ENCODE measurements at regions not wholly inside any gene's neighbourhood (a gene's known extent, or its start where the extent isn't known, plus 50 kb on each side); places are given as distances from the start of the nearest gene placed in this dataset.
"Not testable (repeated sequence)": the region's sequence is repeated elsewhere in the genome, so short reads cannot be mapped to it uniquely, and the experiment has no call there.

DNA sequence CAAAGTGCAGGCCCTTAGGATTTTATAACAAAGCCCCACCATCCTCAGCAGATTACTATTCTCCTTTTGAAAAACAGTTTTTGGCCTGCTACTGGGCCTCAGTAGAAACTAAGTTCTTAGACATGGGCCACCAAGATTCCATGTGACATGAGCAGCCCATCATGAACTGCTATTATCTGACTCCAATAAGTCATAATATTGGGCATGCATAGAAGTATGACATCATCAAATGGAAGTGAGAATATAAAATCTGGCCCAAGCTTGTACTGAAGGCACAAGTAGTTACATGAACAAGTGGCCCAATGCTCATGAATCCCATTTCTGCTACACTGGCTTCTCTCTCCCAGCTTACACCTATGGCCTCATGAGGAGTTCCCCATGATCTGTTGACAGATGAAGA is 404.8 kb downstream of the EPHA5 start:
- no peak for DNase-seq (ENCODE audit: low read depth in 4 of 4, low spot score in 1 of 4)

- no peak for DNase-seq (ENCODE audit: low read depth in 4 of 4, low spot score in 1 of 4)
Observed at GRCh38 chr4:65259296-65259695, 411.0 kb downstream of the EPHA5 start.

- no peak for DNase-seq (ENCODE audit: low read depth in 4 of 4, low spot score in 1 of 4)
Observed at GRCh38 chr4:65250916-65251315, 419.4 kb downstream of the EPHA5 start.

DNA sequence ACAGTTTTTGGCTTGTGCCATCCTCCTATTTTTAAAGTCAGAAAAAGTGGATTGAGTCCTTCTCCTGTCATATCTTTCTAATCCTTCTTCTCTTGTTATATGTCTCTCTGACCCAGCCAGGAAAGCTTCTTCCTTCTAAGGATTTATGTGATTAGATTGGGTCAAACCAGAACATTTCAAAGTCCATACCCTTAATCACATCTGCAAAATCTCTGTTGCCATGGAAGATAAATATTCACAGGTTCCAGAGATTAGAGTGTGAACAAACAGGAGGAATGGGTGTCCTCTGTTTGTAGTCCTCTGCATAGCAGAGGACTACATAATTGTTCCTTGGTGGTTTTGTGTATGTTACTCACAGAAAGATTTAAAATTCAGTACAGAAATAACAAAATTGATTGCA is 421.2 kb downstream of the EPHA5 start:
- DNase-seq (ENCODE audit: low read depth in 4 of 4, low spot score in 1 of 4) = no peak

DNA sequence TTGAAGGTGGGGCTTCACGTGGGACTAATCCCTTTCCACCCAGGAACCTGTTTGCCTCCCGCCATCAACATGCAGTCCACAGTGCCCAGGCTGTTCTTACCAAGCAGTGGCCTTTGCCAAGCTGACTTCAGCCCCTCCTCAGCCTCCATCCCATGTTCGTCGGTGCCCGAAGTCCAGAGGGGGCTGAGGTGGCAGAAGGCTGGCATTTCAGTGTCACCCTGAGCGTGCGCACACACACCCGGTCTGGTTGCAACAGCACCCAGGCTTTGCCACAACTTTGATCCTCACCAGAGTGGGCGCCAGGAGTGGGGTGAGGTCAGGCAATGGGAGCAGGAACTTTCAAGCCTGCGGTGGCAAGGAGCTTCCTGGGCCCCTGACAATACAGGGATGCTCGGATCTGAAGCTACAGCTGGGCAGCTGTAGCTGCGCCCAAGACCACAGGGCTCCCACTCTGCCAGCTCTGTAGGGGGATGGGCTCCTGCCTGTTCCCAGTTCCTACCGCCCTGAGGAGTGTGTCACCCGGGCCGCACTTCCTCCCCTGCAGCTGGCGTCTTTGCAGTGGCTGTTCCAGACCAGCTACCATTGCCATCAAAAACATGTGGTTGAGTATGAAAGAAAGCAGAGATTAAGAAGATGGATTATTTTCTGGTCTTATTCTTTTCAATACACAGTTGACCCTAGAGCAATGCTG is 428.0 kb downstream of the EPHA5 start:
- DNase-seq (ENCODE audit: low read depth in 4 of 4, low spot score in 1 of 4) = no peak

DNA sequence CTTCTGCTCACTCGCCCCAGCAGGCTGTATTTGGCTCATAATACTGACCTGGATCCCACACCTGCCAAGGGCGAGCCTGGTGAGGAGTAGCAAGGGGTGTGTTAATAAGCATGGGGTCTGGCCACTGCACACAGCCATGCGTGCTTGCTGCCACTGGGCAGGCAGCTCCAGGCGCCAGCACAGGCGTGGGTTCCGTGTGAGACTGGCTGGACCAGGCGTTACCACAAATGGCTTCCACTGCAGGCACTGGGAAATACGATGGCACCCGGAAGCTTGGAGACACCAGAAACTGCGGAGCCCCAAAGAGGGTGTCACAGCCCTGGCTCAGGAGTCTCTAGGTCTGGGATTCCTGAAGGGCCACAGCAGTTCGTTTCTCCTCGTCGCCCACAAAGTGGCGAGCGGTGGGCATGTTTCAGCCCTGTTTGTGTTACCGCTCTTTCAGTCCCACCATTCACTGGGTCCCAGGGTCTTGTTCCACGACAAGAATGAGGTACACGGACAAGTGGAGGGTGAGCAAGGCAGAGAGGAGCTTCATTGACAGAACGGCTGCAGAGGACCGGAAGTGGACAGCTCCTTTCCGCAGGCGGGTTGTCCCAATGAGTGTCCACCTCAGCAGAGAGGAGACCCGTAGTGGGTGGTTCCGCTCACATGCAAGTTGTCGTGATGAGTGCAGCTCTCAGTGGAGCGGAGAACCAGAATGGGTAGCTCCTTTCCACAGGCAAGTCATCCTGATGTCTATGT is 428.9 kb downstream of the EPHA5 start:
- no peak for DNase-seq (ENCODE audit: low read depth in 4 of 4, low spot score in 1 of 4)

DNA sequence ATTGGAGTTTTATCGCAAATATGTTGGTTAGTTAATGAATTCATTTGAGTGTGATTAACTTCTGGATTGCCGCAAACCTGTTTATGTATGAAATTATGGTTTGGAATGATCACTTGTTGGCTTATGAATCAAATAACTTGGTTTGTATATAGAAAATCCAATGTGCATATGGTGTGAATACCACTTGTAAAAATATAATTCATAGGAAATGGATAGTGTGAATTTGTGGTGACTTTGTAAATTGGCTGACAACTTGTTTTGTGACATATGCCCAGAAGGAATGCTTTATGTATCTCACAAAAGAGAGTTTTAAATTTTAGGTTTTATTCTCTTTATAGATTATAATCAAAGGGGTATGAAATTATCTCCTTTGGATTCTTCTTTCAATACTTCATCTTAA is 436.2 kb downstream of the EPHA5 start:
- DNase-seq (ENCODE audit: low read depth in 4 of 4, low spot score in 1 of 4) = no peak

GRCh38 chr4:65227628-65228027 is 442.7 kb downstream of the EPHA5 start:
- no peak for DNase-seq (ENCODE audit: low read depth in 4 of 4, low spot score in 1 of 4)

GRCh38 chr4:65223601-65224000 is 446.7 kb downstream of the EPHA5 start:
- no peak for DNase-seq (ENCODE audit: low read depth in 4 of 4, low spot score in 1 of 4)

GRCh38 chr4:65223074-65223473 is 447.2 kb downstream of the EPHA5 start:
- DNase-seq (ENCODE audit: low read depth in 4 of 4, low spot score in 1 of 4) = not testable (repeated sequence)

GRCh38 chr4:65217179-65217578 is 453.1 kb downstream of the EPHA5 start:
- DNase-seq (ENCODE audit: low read depth in 4 of 4, low spot score in 1 of 4) = no peak

GRCh38 chr4:65202853-65203236 is 467.4 kb downstream of the EPHA5 start:
- no peak for DNase-seq (ENCODE audit: low read depth in 4 of 4, low spot score in 1 of 4)

- DNase-seq (ENCODE audit: low read depth in 4 of 4, low spot score in 1 of 4) = no peak
Observed at GRCh38 chr4:65202165-65202852, 468.0 kb downstream of the EPHA5 start.

DNA sequence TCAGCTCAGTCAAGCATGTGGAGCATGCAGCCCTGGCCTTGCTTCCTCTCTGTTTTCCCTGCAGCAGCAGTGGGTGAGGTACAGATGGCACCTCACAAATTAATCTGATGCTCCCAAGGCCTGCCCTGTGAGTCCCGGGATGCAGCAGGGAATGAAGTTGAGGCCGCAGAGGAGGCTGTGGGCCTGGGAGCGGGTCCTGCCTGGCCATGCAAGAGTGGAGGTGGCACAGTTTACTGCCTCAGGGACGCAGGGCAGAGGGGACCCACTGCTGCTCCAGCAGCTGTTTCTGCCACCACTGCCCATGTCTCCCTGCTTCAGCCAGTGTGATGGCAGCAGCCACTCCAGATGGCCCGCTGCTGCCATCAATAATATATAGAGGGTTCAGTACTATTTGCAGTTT is 474.6 kb downstream of the EPHA5 start:
- no peak for DNase-seq (ENCODE audit: low read depth in 4 of 4, low spot score in 1 of 4)

- DNase-seq (ENCODE audit: low read depth in 4 of 4, low spot score in 1 of 4) = no peak
Observed at GRCh38 chr4:65195002-65195401, 475.3 kb downstream of the EPHA5 start.

- DNase-seq (ENCODE audit: low read depth in 4 of 4, low spot score in 1 of 4) = no peak
Observed at GRCh38 chr4:65193985-65194384, 476.3 kb downstream of the EPHA5 start.

- no peak for DNase-seq (ENCODE audit: low read depth in 4 of 4, low spot score in 1 of 4)
Observed at GRCh38 chr4:65190780-65191179, 479.5 kb downstream of the EPHA5 start.

DNA sequence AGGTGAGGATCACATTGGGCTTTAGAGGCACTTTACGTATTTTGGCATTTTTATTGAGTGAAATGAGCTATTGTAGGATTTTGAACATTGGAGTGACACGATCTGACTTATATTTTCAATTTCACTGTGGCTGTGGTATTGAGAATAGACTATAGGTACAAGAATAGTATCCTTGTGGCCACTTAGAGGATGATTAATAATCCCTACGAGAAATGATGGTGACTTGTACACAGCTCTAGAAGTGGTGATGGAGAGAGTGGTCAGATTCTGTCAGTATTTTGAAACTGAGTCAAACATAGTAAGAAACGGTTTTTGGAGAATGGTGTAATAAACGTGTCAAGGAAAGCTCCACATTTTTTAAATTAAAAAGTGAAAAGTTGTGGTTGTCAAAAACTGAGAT is 494.7 kb downstream of the EPHA5 start:
- no peak for DNase-seq (ENCODE audit: low read depth in 4 of 4, low spot score in 1 of 4)

- no peak for DNase-seq (ENCODE audit: low read depth in 4 of 4, low spot score in 1 of 4)
Observed at GRCh38 chr4:65170768-65171514, 499.3 kb downstream of the EPHA5 start.

DNA sequence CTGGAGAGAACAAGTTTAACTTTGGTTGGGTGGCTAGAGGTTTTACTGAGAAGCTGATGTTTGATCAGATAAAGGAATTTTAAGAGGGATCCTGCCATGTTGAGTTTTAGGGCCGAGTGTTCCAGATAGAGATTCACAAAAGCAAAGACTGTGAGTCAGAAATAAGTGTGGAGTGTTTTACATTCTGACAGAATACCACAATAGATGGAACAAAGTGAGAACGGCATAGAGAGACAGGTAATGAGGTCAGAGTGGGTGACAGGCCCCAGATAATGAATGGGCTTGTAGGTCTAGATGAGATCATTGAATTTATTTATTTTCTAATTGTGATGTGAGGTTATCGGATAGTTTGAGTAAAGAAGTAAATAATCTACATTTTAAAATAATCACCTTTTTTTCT is 502.6 kb downstream of the EPHA5 start:
- DNase-seq (ENCODE audit: low read depth in 4 of 4, low spot score in 1 of 4) = no peak

DNA sequence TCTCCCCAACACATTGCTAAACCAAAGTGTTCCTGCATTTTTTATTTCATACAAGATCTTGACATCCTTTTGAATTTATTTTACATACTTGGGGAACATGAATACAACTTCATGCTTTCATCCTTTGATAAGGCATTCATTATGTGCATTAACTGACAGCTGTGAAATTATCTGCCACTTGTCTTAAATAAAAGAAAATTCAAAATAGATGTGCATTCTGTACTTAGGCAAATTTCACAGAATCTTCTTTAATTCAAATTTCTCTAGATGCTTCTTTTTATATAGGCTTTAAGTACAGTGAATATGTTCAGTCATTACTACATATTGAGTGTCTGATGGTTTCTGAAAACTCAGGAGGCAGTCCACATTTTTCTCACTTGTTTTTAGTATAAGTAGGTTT is 518.1 kb downstream of the EPHA5 start:
- no peak for DNase-seq (ENCODE audit: low read depth in 4 of 4, low spot score in 1 of 4)

GRCh38 chr4:65139998-65140397 is 530.3 kb downstream of the EPHA5 start:
- DNase-seq (ENCODE audit: low read depth in 4 of 4, low spot score in 1 of 4) = no peak

All from stimulated activated CD4-positive, alpha-beta T cell treated with anti-CD3 and anti-CD28 coated beads, Interleukin-1b, Interleukin-23, amount 100 ng/mL, for 24 hours (primary cell).